ENCODE measurements at regions not wholly inside any gene's neighbourhood (a gene's known extent, or its start where the extent isn't known, plus 50 kb on each side); places are given as distances from the start of the nearest gene placed in this dataset.

- intact Hi-C loops (cut with micrococcal nuclease; ENCODE audit: unreplicated experiment): no loop called here
Observed at GRCh38 chr4:1477045-1477840, 71.0 kb upstream of the NKX1-1 start.

DNA sequence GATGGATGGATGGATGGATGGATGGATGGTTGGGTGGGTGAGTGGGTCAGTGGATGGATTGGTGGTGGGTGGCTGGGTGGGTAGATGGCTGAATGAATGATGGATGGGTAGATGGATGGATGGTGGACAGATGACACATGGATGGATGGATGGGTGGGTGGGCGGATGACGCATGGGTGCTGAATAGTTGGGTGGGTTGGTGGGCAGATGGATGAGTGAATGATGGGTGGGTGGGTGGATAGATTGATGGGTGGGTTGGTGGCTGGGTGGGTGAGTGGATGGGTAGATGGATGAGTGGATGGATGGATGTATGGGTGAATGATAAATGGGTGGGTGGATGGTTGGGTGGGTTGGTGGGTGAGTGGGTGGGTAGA is 69.9 kb upstream of the NKX1-1 start:
- no peak overlapping the region for H3K27ac ChIP-seq (ENCODE audit: low read depth, low read length, poor library complexity, severe bottlenecking)
- BruUV-seq (replicated peaks): no TSS peak
- H3K4me1 ChIP-seq (ENCODE audit: insufficient read depth, low read length, poor library complexity, severe bottlenecking): no peaks in the 10 kb centered on the region
- H2AFZ ChIP-seq (ENCODE audit: low read length): no peak overlapping the region
- no peaks in the 10 kb centered on the region for H3K36me3 ChIP-seq (ENCODE audit: insufficient read depth, low read length)
- no peaks in the 10 kb centered on the region for H4K20me1 ChIP-seq (ENCODE audit: insufficient read depth, low read length)
- POLR2A ChIA-PET: no interaction called here
- H3K4me2 ChIP-seq (ENCODE audit: low read length): no peak overlapping the region
- intact Hi-C loops (cut with micrococcal nuclease; ENCODE audit: unreplicated experiment): no loop called here
- no peak for TF ChIP-seq CTCF (conservative IDR thresholded peaks at IDR 0.05; ENCODE audit: low read length)
- no peak for TF ChIP-seq EZH2phosphoT487 (IDR thresholded peaks at IDR 0.05; ENCODE audit: borderline replicate concordance, low read depth, low read length)
- CTCF ChIA-PET (ENCODE audit: unreplicated experiment): no interaction called here
- no peaks in the 10 kb centered on the region for H3K79me2 ChIP-seq (ENCODE audit: insufficient read depth, low read depth, low read length)
- no peak overlapping the region for H3K4me3 ChIP-seq (ENCODE audit: low read depth, low read length, poor library complexity, severe bottlenecking)
- H3K9me2 ChIP-seq (ENCODE audit: insufficient read depth, low read length): no peaks in the 10 kb centered on the region
- no peak for DNase-seq (ENCODE audit: low spot score)
- H3K9me3 ChIP-seq (ENCODE audit: low read length): no peaks in the 10 kb centered on the region

More at GRCh38 chr4:1477045-1477840, 71.0 kb upstream of the NKX1-1 start:
- Histone ChIP-seq H3K36me3 (ENCODE audit: insufficient read depth, low read length) (no peaks in the 10 kb centered on the region), H3K4me2 (ENCODE audit: low read length) (no peak overlapping the region), H3K4me1 (ENCODE audit: insufficient read depth, low read length, poor library complexity, severe bottlenecking) (no peaks in the 10 kb centered on the region), H3K4me3 (ENCODE audit: low read depth, low read length, poor library complexity, severe bottlenecking) (no peak overlapping the region), H3K27ac (ENCODE audit: low read depth, low read length, poor library complexity, severe bottlenecking) (no peak overlapping the region), H3K9me3 (ENCODE audit: low read length) (0 out of 2 replicates have a peak, but pooled peaks cover 5% of the 10 kb centered on the region), H2AFZ (ENCODE audit: low read length) (no peak overlapping the region), H3K79me2 (ENCODE audit: insufficient read depth, low read depth, low read length) (no peaks in the 10 kb centered on the region), H3K9me2 (ENCODE audit: insufficient read depth, low read length) (no peaks in the 10 kb centered on the region), H4K20me1 (ENCODE audit: insufficient read depth, low read length) (no peaks in the 10 kb centered on the region)
- POLR2A ChIA-PET: no interaction called here
- DNase-seq (ENCODE audit: low spot score): no peak
- no peak for TF ChIP-seq EZH2phosphoT487 (IDR thresholded peaks at IDR 0.05; ENCODE audit: borderline replicate concordance, low read depth, low read length)
- TF ChIP-seq CTCF (conservative IDR thresholded peaks at IDR 0.05; ENCODE audit: low read length): no peak
- CTCF ChIA-PET (ENCODE audit: unreplicated experiment): no interaction called here
- BruUV-seq (replicated peaks): no TSS peak

Data from OCI-LY7 (cell line).